ENCODE measurements at regions not wholly inside any gene's neighbourhood (a gene's known extent, or its start where the extent isn't known, plus 50 kb on each side); places are given as distances from the start of the nearest gene placed in this dataset.

- no peak for TF ChIP-seq CTCF (IDR thresholded peaks at IDR 0.05; ENCODE audit: insufficient read depth, low read length, poor library complexity, severe bottlenecking)
- no peak for TF ChIP-seq EZH2phosphoT487 (conservative IDR thresholded peaks at IDR 0.05; ENCODE audit: low read length)
Measured at GRCh38 chr6:50958148-50958697, 139.6 kb downstream of the TFAP2B start.
